ENCODE measurements at regions not wholly inside any gene's neighbourhood (a gene's known extent, or its start where the extent isn't known, plus 50 kb on each side); places are given as distances from the start of the nearest gene placed in this dataset.

- TF ChIP-seq REST (IDR thresholded peaks at IDR 0.05; ENCODE audit: low read depth, low read length) = no peak
- H3K27me3 ChIP-seq (ENCODE audit: insufficient read depth) = no peaks in the 10 kb centered on the region
- DNase-seq = no peak
- CTCF ChIA-PET = interaction anchor here (0.7 to 1.3 kb wide), 2 partner anchors 12 to 53 kb away, joined by 3 to 4 read pairs; no protein-coding TSS in a partner anchor
- no peak overlapping the region for H3K9ac ChIP-seq
- H3K4me3 ChIP-seq (ENCODE audit: low read depth in 2 of 2, low read length in 1 of 2) = no peak overlapping the region
- no peak overlapping the region for H3K27ac ChIP-seq (ENCODE audit: low read depth in 2 of 2, low read length in 1 of 2)
- no peaks in the 10 kb centered on the region for H3K36me3 ChIP-seq (replicated peaks in 1 of 2; ENCODE audit: control insufficient read depth in 1 of 2, insufficient read depth in 2 of 2, low read length in 1 of 2)
- H3K4me1 ChIP-seq (ENCODE audit: control insufficient read depth in 1 of 2, insufficient read depth in 2 of 2, low read depth in 1 of 2, low read length in 1 of 2) = peaks cover 0 to 10% of the 10 kb centered on the region in 2 experiments; a peak in 1 of 4 replicates
- H3K79me2 ChIP-seq (ENCODE audit: insufficient read depth) = no peaks in the 10 kb centered on the region
- no peaks in the 10 kb centered on the region for H3K9me3 ChIP-seq
- H2AFZ ChIP-seq (ENCODE audit: low read depth) = no peak overlapping the region
- H3K4me2 ChIP-seq = no peak overlapping the region
- H3K9me2 ChIP-seq = no peaks in the 10 kb centered on the region
- 61% methylated on average over 6 of the region's 6 CpGs for WGBS (ENCODE audit: low lambda C conversion rate)
- POLR2A ChIA-PET = no interaction called here
- no peaks in the 10 kb centered on the region for H4K20me1 ChIP-seq (ENCODE audit: insufficient read depth)
- no peaks in the 10 kb centered on the region for H3F3A ChIP-seq (replicated peaks; ENCODE audit: insufficient read depth)
These were observed 206.1 kb upstream of the GALNT2 start for GRCh38 chr1:229860926-229861325.

- CTCF ChIA-PET = interaction anchor here (1.2 to 1.6 kb wide), 2 partner anchors 8 to 13 kb away, joined by 3 to 4 read pairs; no protein-coding TSS in a partner anchor
- no peaks in the 10 kb centered on the region for H3K9me2 ChIP-seq
- no peaks in the 10 kb centered on the region for H3K79me2 ChIP-seq (ENCODE audit: insufficient read depth)
- H3K9ac ChIP-seq = no peak overlapping the region
- WGBS (ENCODE audit: low lambda C conversion rate) = 46% methylated on average over 15 of the region's 15 CpGs
- no peaks in the 10 kb centered on the region for H3F3A ChIP-seq (replicated peaks; ENCODE audit: insufficient read depth)
- H3K9me3 ChIP-seq = no peaks in the 10 kb centered on the region
- no peaks in the 10 kb centered on the region for H3K27me3 ChIP-seq (ENCODE audit: insufficient read depth)
- H3K27ac ChIP-seq (ENCODE audit: low read depth in 2 of 2, low read length in 1 of 2) = no peak overlapping the region
- H3K4me2 ChIP-seq = no peak overlapping the region
- H4K20me1 ChIP-seq (ENCODE audit: insufficient read depth) = no peaks in the 10 kb centered on the region
- H3K36me3 ChIP-seq (replicated peaks in 1 of 2; ENCODE audit: control insufficient read depth in 1 of 2, insufficient read depth in 2 of 2, low read length in 1 of 2) = no peaks in the 10 kb centered on the region
- no peak overlapping the region for H2AFZ ChIP-seq (ENCODE audit: low read depth)
- POLR2A ChIA-PET = interaction anchor here (0.6 kb wide), 1 partner anchor 527 kb away, joined by 7 read pairs; no protein-coding TSS in a partner anchor
- DNase-seq = no peak
- H3K4me3 ChIP-seq (ENCODE audit: low read depth in 2 of 2, low read length in 1 of 2) = no peak overlapping the region
- H3K4me1 ChIP-seq (ENCODE audit: control insufficient read depth in 1 of 2, insufficient read depth in 2 of 2, low read depth in 1 of 2, low read length in 1 of 2) = peaks cover 0 to 8% of the 10 kb centered on the region in 2 experiments; a peak in 1 of 4 replicates
- TF ChIP-seq IRF3 (IDR thresholded peaks at IDR 0.05; ENCODE audit: low read depth, low read length) (no peak), TEAD4 (IDR thresholded peaks at IDR 0.05; ENCODE audit: borderline replicate concordance, insufficient read depth) (no peak), CTCF (IDR thresholded peaks at IDR 0.05) (no peak)
These were observed 204.8 kb upstream of the GALNT2 start for GRCh38 chr1:229862017-229862774.

Data from SK-N-SH (cell line).